Activated CD8-positive, alpha-beta memory T cell treated with anti-CD3 and anti-CD28 coated beads for 1 hour (primary cell): ENCODE measurements at regions not wholly inside any gene's neighbourhood (a gene's known extent, or its start where the extent isn't known, plus 50 kb on each side); places are given as distances from the start of the nearest gene placed in this dataset.

Experiments
- DNase-seq, 2 donors: peaks; one replicate each; pipeline ENCODE4 v3.0.0-alpha.2; 2020; ENCODE audit warnings: low read depth in 1 of 2; ENCODE audit errors: extremely low read depth in 1 of 2

- no peak for DNase-seq
These were observed 275.9 kb downstream of the CDCA7 start for GRCh38 chr2:173630425-173631126.

- no peak for DNase-seq
These were observed 276.4 kb downstream of the CDCA7 start for GRCh38 chr2:173631127-173631460.

- no peak for DNase-seq
These were observed 289.5 kb downstream of the CDCA7 start for GRCh38 chr2:173644146-173644545.

- DNase-seq = no peak
These were observed 293.1 kb downstream of the CDCA7 start for GRCh38 chr2:173647681-173648311.

GRCh38 chr2:173648816-173649215, 294.1 kb downstream of the CDCA7 start:
- DNase-seq = no peak

- no peak for DNase-seq
These were observed 295.0 kb downstream of the CDCA7 start for GRCh38 chr2:173649527-173650219.

- no peak for DNase-seq
These were observed 297.2 kb downstream of the CDCA7 start for GRCh38 chr2:173651891-173652290.

GRCh38 chr2:173652311-173652710, 297.6 kb downstream of the CDCA7 start:
- no peak for DNase-seq

- DNase-seq = no peak
These were observed 298.2 kb downstream of the CDCA7 start for GRCh38 chr2:173652767-173653431.

- no peak for DNase-seq
These were observed 298.7 kb downstream of the CDCA7 start for GRCh38 chr2:173653432-173653805.

GRCh38 chr2:173654161-173654895, 299.7 kb downstream of the CDCA7 start:
- DNase-seq = no peak

GRCh38 chr2:173654896-173655265, 300.2 kb downstream of the CDCA7 start:
- no peak for DNase-seq

- no peak for DNase-seq
These were observed 301.4 kb downstream of the CDCA7 start for GRCh38 chr2:173656086-173656485.

GRCh38 chr2:173657996-173658717, 303.5 kb downstream of the CDCA7 start:
- DNase-seq = no peak

GRCh38 chr2:173658946-173659371, 304.3 kb downstream of the CDCA7 start:
- no peak for DNase-seq

GRCh38 chr2:173659509-173659908, 304.8 kb downstream of the CDCA7 start:
- no peak for DNase-seq

- DNase-seq = no peak
These were observed 303.6 kb downstream of the SP3 start for GRCh38 chr2:173661586-173661985.

- DNase-seq = no peak
These were observed 301.8 kb downstream of the SP3 start for GRCh38 chr2:173663353-173663752.

GRCh38 chr2:173663835-173664512, 301.2 kb downstream of the SP3 start:
- DNase-seq = no peak

GRCh38 chr2:173664513-173664910, 300.7 kb downstream of the SP3 start:
- no peak for DNase-seq
